HG02981 (cell line): ENCODE measurements at regions not wholly inside any gene's neighbourhood (a gene's known extent, or its start where the extent isn't known, plus 50 kb on each side); places are given as distances from the start of the nearest gene placed in this dataset.

Source experiments
- ATAC-seq: cut with Tn5 transposase; IDR thresholded peaks from one replicate; pipeline ENCODE4 v1.9.1; 2021; ENCODE audit warnings: mild to moderate bottlenecking, moderate library complexity; ENCODE audit not compliant: unreplicated experiment

- ATAC-seq = no peak
These were observed 52.5 kb upstream of the TRIM43 start for GRCh38 chr2:95539290-95539689.

DNA sequence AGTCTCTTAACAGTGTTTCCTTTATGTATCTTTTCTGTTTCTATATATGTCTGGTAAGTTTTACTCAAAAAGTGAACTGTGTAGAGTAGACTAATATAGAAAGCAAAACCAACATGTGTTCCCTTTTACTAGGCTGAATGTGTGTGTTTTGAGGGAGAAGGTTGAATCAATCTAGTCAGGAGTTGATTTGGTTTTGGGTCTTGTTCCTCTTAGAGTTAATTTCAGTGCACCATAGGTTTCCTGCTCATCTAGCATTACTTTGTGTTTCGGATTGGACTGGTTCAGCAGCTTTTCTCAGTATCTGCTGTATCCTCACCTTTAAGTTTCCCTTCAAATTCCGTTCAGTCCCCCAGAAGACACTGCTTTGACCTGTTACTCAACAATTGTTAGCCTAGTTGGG is 52.0 kb upstream of the TRIM43 start:
- ATAC-seq = peak; percentile 53
